HEK293 (cell line): ENCODE measurements at regions not wholly inside any gene's neighbourhood (a gene's known extent, or its start where the extent isn't known, plus 50 kb on each side); places are given as distances from the start of the nearest gene placed in this dataset.
A peak's percentile ranks its signal among the peaks of the same experiment; 100 is the strongest.

Experiments used
- CTCF ChIA-PET: fragments of 350-600 bp; formaldehyde crosslinking; extraction: SDS; loops from one replicate; lab custom pipeline; 2021; ENCODE audit warnings: antibody characterized with exemption; lab: Yijun Ruan, JAX
- POLR2A ChIA-PET: fragments of 300-600 bp; formaldehyde crosslinking; extraction: SDS; loops from one replicate; lab custom pipeline; 2020; ENCODE audit warnings: antibody characterized with exemption, inconsistent platforms; lab: Yijun Ruan, JAX
- H3K27ac ChIP-seq: fragments of 200-500 bp; sonication (Bioruptor generic); 2 replicates; pipeline ENCODE4 v1.5.1; 2014; ENCODE audit warnings: low read depth, low read length, control low read depth, inconsistent platforms; ENCODE audit errors: extremely low read depth
- H3K36me3 ChIP-seq, 2 experiments: fragments of 200-500 bp in 1 of 2; sonication (Bioruptor generic) in 1 of 2; 1 replicate in 1 of 2; 2 replicates in 1 of 2; pipeline ENCODE4 v1.5.1; 2014 to 2017; ENCODE audit warnings: inconsistent platforms in 2 of 2, low read length in 2 of 2; ENCODE audit not compliant: control insufficient read depth in 2 of 2, insufficient read depth in 1 of 2
- H3K4me1 ChIP-seq: fragments of 200-500 bp; sonication (Bioruptor generic); 2 replicates; pipeline ENCODE4 v1.5.1; 2014; ENCODE audit warnings: mild to moderate bottlenecking, low read length, inconsistent platforms; ENCODE audit not compliant: control insufficient read depth, insufficient read depth
- H3K4me3 ChIP-seq: 2 replicates; pipeline ENCODE4 v1.5.1; 2011; ENCODE audit warnings: low read depth, mild to moderate bottlenecking, control low read depth, low read length, moderate library complexity
- H3K9me3 ChIP-seq: fragments of 200-500 bp; sonication (Bioruptor generic); 2 replicates; pipeline ENCODE4 v1.5.1; 2014; ENCODE audit warnings: low read depth, low read length, inconsistent platforms; ENCODE audit not compliant: control insufficient read depth, insufficient read depth
- BCL11A ChIP-seq: fragments of 450-650 bp; formaldehyde crosslinking; IDR thresholded peaks from 2 replicates; pipeline ENCODE4 v1.5.1; 2016; ENCODE audit warnings: low read depth, missing biosample characterization, missing genetic modification characterization
- KLF16 ChIP-seq: fragments of 450-650 bp; formaldehyde crosslinking; IDR thresholded peaks from 2 replicates; pipeline ENCODE4 v1.5.1; 2017; ENCODE audit warnings: missing biosample characterization, missing genetic modification characterization
- KLF9 ChIP-seq: fragments of 450-650 bp; formaldehyde crosslinking; IDR thresholded peaks from 2 replicates; pipeline ENCODE4 v1.5.1; 2016; ENCODE audit warnings: missing biosample characterization, missing genetic modification characterization, low read depth
- REPIN1 ChIP-seq: fragments of 450-650 bp; formaldehyde crosslinking; IDR thresholded peaks from 2 replicates; pipeline ENCODE4 v1.5.1; 2017; ENCODE audit warnings: missing biosample characterization, missing genetic modification characterization, low read depth
- SALL2 ChIP-seq: fragments of 450-650 bp; formaldehyde crosslinking; IDR thresholded peaks from 2 replicates; pipeline ENCODE4 v1.5.0; 2017; ENCODE audit warnings: missing biosample characterization, mild to moderate bottlenecking, missing genetic modification characterization, borderline replicate concordance
- SP3 ChIP-seq: fragments of 450-650 bp; formaldehyde crosslinking; IDR thresholded peaks from 2 replicates; pipeline ENCODE4 v1.5.1; 2016; ENCODE audit warnings: missing biosample characterization, missing genetic modification characterization
- SP7 ChIP-seq: fragments of 450-650 bp; formaldehyde crosslinking; IDR thresholded peaks from 2 replicates; pipeline ENCODE4 v1.5.1; 2016; ENCODE audit warnings: missing biosample characterization, missing genetic modification characterization
- ZBTB17 ChIP-seq: fragments of 450-650 bp; formaldehyde crosslinking; IDR thresholded peaks from 2 replicates; pipeline ENCODE4 v1.5.1; 2016; ENCODE audit warnings: missing biosample characterization, missing genetic modification characterization
- ZBTB49 ChIP-seq: fragments of 450-650 bp; formaldehyde crosslinking; IDR thresholded peaks from 2 replicates; pipeline ENCODE4 v1.5.1; 2016; ENCODE audit warnings: missing biosample characterization, missing genetic modification characterization, low read depth
- ZNF16 ChIP-seq: fragments of 450-650 bp; formaldehyde crosslinking; IDR thresholded peaks from 2 replicates; pipeline ENCODE4 v1.5.1; 2016; ENCODE audit warnings: low read depth, missing biosample characterization, missing genetic modification characterization
- ZNF2 ChIP-seq: fragments of 450-650 bp; formaldehyde crosslinking; IDR thresholded peaks from 2 replicates; pipeline ENCODE4 v1.5.1; 2016; ENCODE audit warnings: missing biosample characterization, missing genetic modification characterization
- ZNF416 ChIP-seq: fragments of 450-650 bp; formaldehyde crosslinking; IDR thresholded peaks from 2 replicates; pipeline ENCODE4 v1.5.1; 2016; ENCODE audit warnings: missing biosample characterization, missing genetic modification characterization
- ZNF48 ChIP-seq: fragments of 450-650 bp; formaldehyde crosslinking; IDR thresholded peaks from 2 replicates; pipeline ENCODE4 v1.5.1; 2016; ENCODE audit warnings: missing biosample characterization, missing genetic modification characterization
- ZNF513 ChIP-seq: fragments of 450-650 bp; IDR thresholded peaks from 2 replicates; pipeline ENCODE4 v1.5.1; 2018; ENCODE audit warnings: missing biosample characterization, missing genetic modification characterization
- ZNF555 ChIP-seq: fragments of 450-650 bp; formaldehyde crosslinking; conservative IDR thresholded peaks from 2 replicates; pipeline ENCODE4 v1.5.1; 2017; ENCODE audit warnings: missing biosample characterization, mild to moderate bottlenecking, missing genetic modification characterization, inconsistent platforms
- ZNF560 ChIP-seq: fragments of 450-650 bp; formaldehyde crosslinking; IDR thresholded peaks from 2 replicates; pipeline ENCODE4 v1.5.1; 2017; ENCODE audit warnings: missing biosample characterization, missing genetic modification characterization, borderline replicate concordance
- ZNF571 ChIP-seq: fragments of 450-650 bp; formaldehyde crosslinking; IDR thresholded peaks from 2 replicates; pipeline ENCODE4 v1.5.0; 2017; ENCODE audit warnings: missing biosample characterization, missing genetic modification characterization
- ZNF580 ChIP-seq: fragments of 450-650 bp; formaldehyde crosslinking; IDR thresholded peaks from 2 replicates; pipeline ENCODE4 v1.5.1; 2016; ENCODE audit warnings: missing biosample characterization, missing genetic modification characterization
- ZNF610 ChIP-seq: fragments of 450-650 bp; formaldehyde crosslinking; IDR thresholded peaks from 2 replicates; pipeline ENCODE4 v1.5.1; 2016; ENCODE audit warnings: missing biosample characterization, missing genetic modification characterization, borderline replicate concordance
- ZNF639 ChIP-seq: fragments of 450-650 bp; formaldehyde crosslinking; IDR thresholded peaks from 2 replicates; pipeline ENCODE4 v1.5.1; 2016; ENCODE audit warnings: missing biosample characterization, missing genetic modification characterization
- ZNF660 ChIP-seq: fragments of 450-650 bp; IDR thresholded peaks from 2 replicates; pipeline ENCODE4 v1.5.1; 2018; ENCODE audit warnings: missing biosample characterization, mild to moderate bottlenecking, missing genetic modification characterization
- ZNF777 ChIP-seq: fragments of 450-650 bp; formaldehyde crosslinking; IDR thresholded peaks from 2 replicates; pipeline ENCODE4 v1.5.1; 2017; ENCODE audit warnings: missing biosample characterization, missing genetic modification characterization, borderline replicate concordance

- Histone ChIP-seq H3K36me3 (no peaks in the 10 kb centered on the region), H3K9me3 (no peaks in the 10 kb centered on the region), H3K4me1 (peaks cover 10% of the 10 kb centered on the region), H3K27ac (no peak overlapping the region), H3K4me3 (no peak overlapping the region)
- POLR2A ChIA-PET: no interaction called here
- CTCF ChIA-PET: interaction anchor here (1.1 kb wide), 1 partner anchor 46 kb away, joined by 4 read pairs; no protein-coding TSS in a partner anchor
- TF ChIP-seq ZNF610 (tag by site-specific recombination): no peak
- no peak for TF ChIP-seq ZNF560
These were observed 69.5 kb upstream of the MAP3K7 start for GRCh38 chr6:90656325-90656724.

- Histone ChIP-seq H3K4me1 (peaks cover 21% of the 10 kb centered on the region), H3K36me3 (no peaks in the 10 kb centered on the region), H3K9me3 (no peaks in the 10 kb centered on the region), H3K27ac (no peak overlapping the region), H3K4me3 (no peak overlapping the region)
- TF ChIP-seq ZNF580 (tag by site-specific recombination) (no peak), SP3 (no peak), ZNF571 (tag by site-specific recombination) (no peak), ZNF48 (tag by site-specific recombination) (no peak), ZNF416 (tag by site-specific recombination) (no peak), ZNF16 (tag by site-specific recombination) (no peak), ZNF660 (tag by site-specific recombination) (no peak), SP7 (no peak), ZNF639 (tag by site-specific recombination) (no peak), REPIN1 (tag by site-specific recombination) (no peak), SALL2 (no peak), ZNF2 (tag by site-specific recombination) (no peak), ZNF777 (tag by site-specific recombination) (no peak)
- ChIA-PET CTCF (no interaction called here), POLR2A (interaction anchor here (0.6 kb wide), 1 partner anchor 68 kb away, joined by 4 read pairs; no protein-coding TSS in a partner anchor)
These were observed 67.9 kb upstream of the MAP3K7 start for GRCh38 chr6:90654806-90655205.

- CTCF ChIA-PET: interaction anchor here (1.7 kb wide), 1 partner anchor 23 kb away, joined by 5 read pairs; no protein-coding TSS in a partner anchor
- H3K4me1 ChIP-seq: peaks cover 21% of the 10 kb centered on the region
- POLR2A ChIA-PET: interaction anchor here (0.6 kb wide), 1 partner anchor 68 kb away, joined by 4 read pairs; no protein-coding TSS in a partner anchor
- H3K4me3 ChIP-seq: no peak overlapping the region
- TF ChIP-seq ZNF555 (no peak), ZBTB49 (tag by site-specific recombination) (no peak), ZNF513 (tag by site-specific recombination) (no peak), ZBTB17 (tag by site-specific recombination) (peak; percentile 26; the same call in 1 of the 2 replicates), KLF9 (tag by site-specific recombination) (no peak), BCL11A (tag by site-specific recombination) (no peak), KLF16 (tag by site-specific recombination) (no peak)
- TF ChIP-seq, all 188 proteins: peak for 1
- Histone ChIP-seq H3K27ac (no peak overlapping the region), H3K36me3 (no peaks in the 10 kb centered on the region), H3K9me3 (no peaks in the 10 kb centered on the region)
These were observed 67.3 kb upstream of the MAP3K7 start for GRCh38 chr6:90654166-90654565.
